ENCODE measurements at regions not wholly inside any gene's neighbourhood (a gene's known extent, or its start where the extent isn't known, plus 50 kb on each side); places are given as distances from the start of the nearest gene placed in this dataset.

DNA sequence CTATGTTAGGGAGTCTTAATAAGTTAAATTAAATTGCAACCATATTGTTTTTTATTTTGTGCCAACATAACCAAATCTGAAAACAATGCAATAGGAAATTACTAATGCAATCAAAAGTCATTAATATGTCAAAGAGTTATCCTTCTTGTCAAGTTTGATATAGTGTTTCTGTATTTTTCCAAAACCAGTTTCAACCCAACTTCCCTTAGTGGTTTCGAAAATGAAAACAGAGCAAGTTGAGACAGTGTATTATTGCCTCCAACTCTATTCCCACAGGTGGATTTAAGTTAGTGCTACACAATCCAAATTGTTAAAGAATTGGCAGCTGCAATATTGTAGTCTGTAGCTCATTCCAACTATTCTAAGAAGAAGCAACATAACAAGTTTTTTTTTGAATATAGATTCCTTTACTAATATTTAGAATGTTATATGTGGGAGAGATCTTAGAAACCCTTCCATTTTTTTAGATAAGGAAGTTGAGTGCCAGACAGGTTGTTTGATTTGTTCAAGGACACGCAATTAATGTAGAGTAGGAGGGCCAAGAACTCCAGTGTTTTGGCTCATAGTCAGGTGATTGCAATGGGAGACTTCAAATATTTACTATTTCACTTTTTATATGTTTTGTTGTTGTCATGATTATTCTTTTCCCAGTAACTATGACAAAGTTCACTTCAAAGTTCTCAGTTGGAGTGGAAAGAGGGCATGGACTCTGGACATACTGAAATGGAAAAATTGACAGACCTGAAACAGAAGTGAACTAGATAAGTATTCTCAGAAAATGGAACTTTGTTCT lies 282.4 kb upstream of the HSF2 start:
- no peak overlapping the region for H3K4me3 ChIP-seq (ENCODE audit: low read depth in 1 of 3, low read length in 3 of 3)
- H3K4me1 ChIP-seq (ENCODE audit: control insufficient read depth in 4 of 4, insufficient read depth in 4 of 4, low read length in 3 of 4) = peaks cover 0 to 3% (median 0%) of the 10 kb centered on the region in 4 donors
- H3K9ac ChIP-seq (ENCODE audit: low read depth in 1 of 2, low read length in 2 of 2) = no peak overlapping the region
- no peaks in the 10 kb centered on the region for H3K9me3 ChIP-seq (ENCODE audit: control insufficient read depth in 4 of 4, low read length in 3 of 4)
- WGBS = 42% methylated on average over 2 of the region's 2 CpGs
- no peak overlapping the region for H3K27ac ChIP-seq (ENCODE audit: low read depth in 1 of 2, low read length in 2 of 2)
- H3K27me3 ChIP-seq (ENCODE audit: control insufficient read depth in 4 of 4, insufficient read depth in 4 of 4, low read length in 3 of 4) = no peaks in the 10 kb centered on the region
- DNase-seq (ENCODE audit: low spot score) = no peak
- peak; percentile 17 to 69 for TF ChIP-seq RXRA (IDR thresholded peaks at IDR 0.05)
- peak; percentile 43 to 77 for TF ChIP-seq JUND (IDR thresholded peaks at IDR 0.05)
- TF ChIP-seq FOXA2 (IDR thresholded peaks at IDR 0.05) = no peak
- peak in 1 of 2 donors; percentile 77 for TF ChIP-seq EGR1 (IDR thresholded peaks at IDR 0.05; ENCODE audit: low read depth in 2 of 2)
- no peak for TF ChIP-seq YY1 (IDR thresholded peaks at IDR 0.05)
- peak; percentile 71 to 88 for TF ChIP-seq HNF4A (conservative IDR thresholded peaks at IDR 0.05)
- TF ChIP-seq SP1 (IDR thresholded peaks at IDR 0.05) = peak; percentile 24
- H3K36me3 ChIP-seq (ENCODE audit: control insufficient read depth in 4 of 4, insufficient read depth in 3 of 4, low read depth in 1 of 4, low read length in 3 of 4) = no peaks in the 10 kb centered on the region

DNA sequence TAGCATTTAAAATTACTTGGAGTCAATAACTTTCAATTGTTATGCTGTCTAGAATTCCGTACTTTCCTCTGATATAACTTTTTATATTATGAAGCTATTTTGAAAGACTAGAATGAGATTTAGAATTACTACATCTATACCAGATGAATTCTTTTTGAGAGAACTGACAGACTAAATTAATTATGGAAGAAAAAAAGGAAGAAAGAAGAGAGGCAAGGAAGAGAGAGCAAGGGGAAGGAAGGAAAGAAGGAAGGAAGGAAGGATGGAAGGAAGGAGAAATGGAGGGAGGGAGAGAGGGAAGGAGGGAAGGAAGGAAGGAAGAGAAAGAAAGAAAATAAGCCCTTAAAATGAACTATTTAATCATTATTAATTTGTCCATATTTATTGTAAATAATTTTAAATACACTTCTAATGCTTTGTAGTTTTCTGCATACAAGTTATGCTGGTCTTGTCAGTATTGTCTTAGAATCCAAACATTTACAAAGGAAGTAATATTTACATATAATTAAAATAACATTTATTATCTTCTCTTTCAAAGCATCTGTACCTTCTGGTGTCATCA lies 280.4 kb upstream of the HSF2 start:
- Histone ChIP-seq H3K4me3 (ENCODE audit: low read depth in 1 of 3, low read length in 3 of 3) (no peak overlapping the region), H3K4me1 (ENCODE audit: control insufficient read depth in 4 of 4, insufficient read depth in 4 of 4, low read length in 3 of 4) (peaks cover 0 to 3% (median 0%) of the 10 kb centered on the region in 4 donors), H3K9ac (ENCODE audit: low read depth in 1 of 2, low read length in 2 of 2) (no peak overlapping the region), H3K9me3 (ENCODE audit: control insufficient read depth in 4 of 4, low read length in 3 of 4) (no peaks in the 10 kb centered on the region), H3K27ac (ENCODE audit: low read depth in 1 of 2, low read length in 2 of 2) (no peak overlapping the region), H3K36me3 (ENCODE audit: control insufficient read depth in 4 of 4, insufficient read depth in 3 of 4, low read depth in 1 of 4, low read length in 3 of 4) (no peaks in the 10 kb centered on the region), H3K27me3 (ENCODE audit: control insufficient read depth in 4 of 4, insufficient read depth in 4 of 4, low read length in 3 of 4) (no peaks in the 10 kb centered on the region)
- no peak for DNase-seq (ENCODE audit: low spot score)
- TF ChIP-seq FOXA1 (IDR thresholded peaks at IDR 0.05) (no peak), RXRA (IDR thresholded peaks at IDR 0.05) (no peak), GABPA (IDR thresholded peaks at IDR 0.05 in 1 of 2, conservative IDR thresholded peaks at IDR 0.05 in 1 of 2) (no peak), HNF4A (conservative IDR thresholded peaks at IDR 0.05) (no peak), JUND (IDR thresholded peaks at IDR 0.05) (no peak), NR2F2 (IDR thresholded peaks at IDR 0.05) (no peak), HNF4G (IDR thresholded peaks at IDR 0.05) (no peak), YY1 (IDR thresholded peaks at IDR 0.05) (no peak)
- TF ChIP-seq, protein P1, sequence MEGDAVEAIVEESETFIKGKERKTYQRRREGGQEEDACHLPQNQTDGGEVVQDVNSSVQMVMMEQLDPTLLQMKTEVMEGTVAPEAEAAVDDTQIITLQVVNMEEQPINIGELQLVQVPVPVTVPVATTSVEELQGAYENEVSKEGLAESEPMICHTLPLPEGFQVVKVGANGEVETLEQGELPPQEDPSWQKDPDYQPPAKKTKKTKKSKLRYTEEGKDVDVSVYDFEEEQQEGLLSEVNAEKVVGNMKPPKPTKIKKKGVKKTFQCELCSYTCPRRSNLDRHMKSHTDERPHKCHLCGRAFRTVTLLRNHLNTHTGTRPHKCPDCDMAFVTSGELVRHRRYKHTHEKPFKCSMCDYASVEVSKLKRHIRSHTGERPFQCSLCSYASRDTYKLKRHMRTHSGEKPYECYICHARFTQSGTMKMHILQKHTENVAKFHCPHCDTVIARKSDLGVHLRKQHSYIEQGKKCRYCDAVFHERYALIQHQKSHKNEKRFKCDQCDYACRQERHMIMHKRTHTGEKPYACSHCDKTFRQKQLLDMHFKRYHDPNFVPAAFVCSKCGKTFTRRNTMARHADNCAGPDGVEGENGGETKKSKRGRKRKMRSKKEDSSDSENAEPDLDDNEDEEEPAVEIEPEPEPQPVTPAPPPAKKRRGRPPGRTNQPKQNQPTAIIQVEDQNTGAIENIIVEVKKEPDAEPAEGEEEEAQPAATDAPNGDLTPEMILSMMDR (IDR thresholded peaks at IDR 0.05; ENCODE audit: low read depth, low read length, missing input control) = no peak
- TF ChIP-seq, protein P2, sequence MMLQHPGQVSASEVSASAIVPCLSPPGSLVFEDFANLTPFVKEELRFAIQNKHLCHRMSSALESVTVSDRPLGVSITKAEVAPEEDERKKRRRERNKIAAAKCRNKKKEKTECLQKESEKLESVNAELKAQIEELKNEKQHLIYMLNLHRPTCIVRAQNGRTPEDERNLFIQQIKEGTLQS (IDR thresholded peaks at IDR 0.05) = no peak
- TF ChIP-seq, protein P3, sequence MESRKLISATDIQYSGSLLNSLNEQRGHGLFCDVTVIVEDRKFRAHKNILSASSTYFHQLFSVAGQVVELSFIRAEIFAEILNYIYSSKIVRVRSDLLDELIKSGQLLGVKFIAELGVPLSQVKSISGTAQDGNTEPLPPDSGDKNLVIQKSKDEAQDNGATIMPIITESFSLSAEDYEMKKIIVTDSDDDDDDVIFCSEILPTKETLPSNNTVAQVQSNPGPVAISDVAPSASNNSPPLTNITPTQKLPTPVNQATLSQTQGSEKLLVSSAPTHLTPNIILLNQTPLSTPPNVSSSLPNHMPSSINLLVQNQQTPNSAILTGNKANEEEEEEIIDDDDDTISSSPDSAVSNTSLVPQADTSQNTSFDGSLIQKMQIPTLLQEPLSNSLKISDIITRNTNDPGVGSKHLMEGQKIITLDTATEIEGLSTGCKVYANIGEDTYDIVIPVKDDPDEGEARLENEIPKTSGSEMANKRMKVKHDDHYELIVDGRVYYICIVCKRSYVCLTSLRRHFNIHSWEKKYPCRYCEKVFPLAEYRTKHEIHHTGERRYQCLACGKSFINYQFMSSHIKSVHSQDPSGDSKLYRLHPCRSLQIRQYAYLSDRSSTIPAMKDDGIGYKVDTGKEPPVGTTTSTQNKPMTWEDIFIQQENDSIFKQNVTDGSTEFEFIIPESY (IDR thresholded peaks at IDR 0.05) = no peak
- WGBS = 78% methylated on average over 1 of the region's 1 CpG

Data from liver (tissue), 8 donors.